GM23248 (cell line): ENCODE measurements at regions not wholly inside any gene's neighbourhood (a gene's known extent, or its start where the extent isn't known, plus 50 kb on each side); places are given as distances from the start of the nearest gene placed in this dataset.

ENCODE experiments used
- DNase-seq: peaks from one replicate; pipeline ENCODE4 v3.0.0-alpha.2; 2015
- H2AFZ ChIP-seq: fragments of 200-600 bp; sonication (generic); 2 replicates; pipeline ENCODE4 v1.6.1; 2016; ENCODE audit warnings: antibody characterized with exemption
- H3F3A ChIP-seq: fragments of 200-600 bp; sonication (generic); 2 replicates; pipeline ENCODE4 v1.6.1; 2016; ENCODE audit warnings: mild to moderate bottlenecking, antibody characterized with exemption, mixed run types; ENCODE audit not compliant: insufficient read depth
- H3K27ac ChIP-seq: fragments of 200-600 bp; sonication (generic); 2 replicates; pipeline ENCODE4 v1.5.1; 2016; ENCODE audit warnings: mild to moderate bottlenecking
- H3K27me3 ChIP-seq: fragments of 200-600 bp; sonication (generic); replicated peaks from 2 replicates; pipeline ENCODE4 v1.6.1; 2016; ENCODE audit warnings: mild to moderate bottlenecking; ENCODE audit not compliant: insufficient read depth
- H3K36me3 ChIP-seq: fragments of 200-600 bp; sonication (generic); 2 replicates; pipeline ENCODE4 v1.6.1; 2016; ENCODE audit warnings: low read depth, mild to moderate bottlenecking
- H3K4me1 ChIP-seq: fragments of 200-600 bp; sonication (generic); 2 replicates; pipeline ENCODE4 v1.6.1; 2016; ENCODE audit warnings: mild to moderate bottlenecking; ENCODE audit not compliant: insufficient read depth
- H3K4me2 ChIP-seq: fragments of 200-600 bp; sonication (generic); one replicate; pipeline ENCODE4 v1.6.1; 2016; ENCODE audit warnings: mild to moderate bottlenecking; ENCODE audit not compliant: unreplicated experiment
- H3K4me3 ChIP-seq: fragments of 200-600 bp; sonication (generic); 2 replicates; pipeline ENCODE4 v1.5.1; 2016; ENCODE audit warnings: mild to moderate bottlenecking
- H3K79me2 ChIP-seq: fragments of 200-600 bp; sonication (generic); 2 replicates; pipeline ENCODE4 v1.6.1; 2016; ENCODE audit warnings: mild to moderate bottlenecking; ENCODE audit not compliant: insufficient read depth
- H3K9ac ChIP-seq: fragments of 200-600 bp; sonication (generic); 2 replicates; pipeline ENCODE4 v1.6.1; 2016; ENCODE audit warnings: mild to moderate bottlenecking
- H3K9me2 ChIP-seq: fragments of 200-600 bp; sonication (generic); 2 replicates; pipeline ENCODE4 v1.6.1; 2016; ENCODE audit warnings: mixed run types, mild to moderate bottlenecking, moderate library complexity; ENCODE audit not compliant: insufficient read depth
- H3K9me3 ChIP-seq: fragments of 200-600 bp; sonication (generic); one replicate; pipeline ENCODE4 v1.6.1; 2017; ENCODE audit warnings: low read depth
- H4K20me1 ChIP-seq: fragments of 200-600 bp; sonication (generic); 2 replicates; pipeline ENCODE4 v1.6.0; 2016; ENCODE audit not compliant: insufficient read depth
- EZH2 ChIP-seq: fragments of 200-600 bp; sonication (generic); IDR thresholded peaks from 2 replicates; pipeline ENCODE4 v1.6.1; 2018; ENCODE audit warnings: antibody characterized with exemption, mild to moderate bottlenecking; ENCODE audit not compliant: insufficient read depth, poor library complexity, severe bottlenecking
- EZH2phosphoT487 ChIP-seq: fragments of 200-600 bp; sonication (generic); IDR thresholded peaks from 2 replicates; pipeline ENCODE4 v1.6.1; 2018; ENCODE audit warnings: antibody characterized with exemption, moderate library complexity, mild to moderate bottlenecking, low read depth; ENCODE audit not compliant: insufficient read depth
- WGBS, 2 experiments: methylation state at CpG; one replicate each; pipeline ENCODE4 v1.1.6; 2015 to 2017; ENCODE audit warnings: low lambda C conversion rate in 2 of 2, low coverage in 1 of 2; ENCODE audit errors: missing lambda C conversion rate in 2 of 2; 5-methylcytosine and 5-hydroxymethylcytosine counted together
- in situ Hi-C: fragments of 300-500 bp; cut with MboI; formaldehyde crosslinking; loops from 2 replicates; pipeline ENCODE4 v1.15.0; 2020

- no peak overlapping the region for H3K4me2 ChIP-seq
- H3K4me1 ChIP-seq: no peaks in the 10 kb centered on the region
- no peak overlapping the region for H3K4me3 ChIP-seq
- no peaks in the 10 kb centered on the region for H3K9me3 ChIP-seq
- no peaks in the 10 kb centered on the region for H3K79me2 ChIP-seq
- DNase-seq: no peak
- no peak overlapping the region for H3K27ac ChIP-seq
- H3K9me2 ChIP-seq: no peaks in the 10 kb centered on the region
- TF ChIP-seq EZH2: no peak
- no peak for TF ChIP-seq EZH2phosphoT487
- in situ Hi-C loops: no loop called here
- no peaks in the 10 kb centered on the region for H4K20me1 ChIP-seq
- H3K9ac ChIP-seq: no peak overlapping the region
- H3F3A ChIP-seq: no peaks in the 10 kb centered on the region
- peaks cover 3% of the 10 kb centered on the region; the same call in 1 of the 2 replicates for H3K27me3 ChIP-seq
- H2AFZ ChIP-seq: no peak overlapping the region
- H3K36me3 ChIP-seq: no peaks in the 10 kb centered on the region
These were observed 64.8 kb upstream of the ATP1A1 start for GRCh38 chr1:116308276-116308675.

- H3K4me1 ChIP-seq: no peaks in the 10 kb centered on the region
- no peaks in the 10 kb centered on the region for H3K79me2 ChIP-seq
- no peak overlapping the region for H3K27ac ChIP-seq
- H4K20me1 ChIP-seq: no peaks in the 10 kb centered on the region
- no peaks in the 10 kb centered on the region for H3K9me2 ChIP-seq
- 39 to 44% methylated on average over 7 of the region's 7 CpGs for WGBS, 2 experiments
- H3K36me3 ChIP-seq: no peaks in the 10 kb centered on the region
- in situ Hi-C loops: no loop called here
- H3K4me3 ChIP-seq: no peak overlapping the region
- H3K4me2 ChIP-seq: no peak overlapping the region
- H2AFZ ChIP-seq: no peak overlapping the region
- TF ChIP-seq EZH2phosphoT487 (no peak), EZH2 (no peak)
- H3K27me3 ChIP-seq: peaks cover 3% of the 10 kb centered on the region; the same call in 1 of the 2 replicates
- no peaks in the 10 kb centered on the region for H3F3A ChIP-seq
- H3K9me3 ChIP-seq: no peaks in the 10 kb centered on the region
- no peak overlapping the region for H3K9ac ChIP-seq
- no peak for DNase-seq
These were observed 63.8 kb upstream of the ATP1A1 start for GRCh38 chr1:116309090-116309870.

GRCh38 chr1:116310180-116310579 is 62.9 kb upstream of the ATP1A1 start:
- no peak for DNase-seq
- Histone ChIP-seq H3K79me2 (no peaks in the 10 kb centered on the region), H3K27me3 (peaks cover 5% of the 10 kb centered on the region; the same call in 1 of the 2 replicates), H3F3A (no peaks in the 10 kb centered on the region), H2AFZ (no peak overlapping the region), H3K27ac (no peak overlapping the region), H3K9ac (no peak overlapping the region), H3K4me1 (no peaks in the 10 kb centered on the region), H4K20me1 (no peaks in the 10 kb centered on the region), H3K4me3 (no peak overlapping the region), H3K4me2 (no peak overlapping the region), H3K9me3 (no peaks in the 10 kb centered on the region), H3K9me2 (no peaks in the 10 kb centered on the region), H3K36me3 (no peaks in the 10 kb centered on the region)
- in situ Hi-C loops: no loop called here
- TF ChIP-seq EZH2: no peak
- TF ChIP-seq EZH2phosphoT487: no peak
- 3 to 8% methylated on average over 4 of the region's 4 CpGs for WGBS, 2 experiments

- Histone ChIP-seq H3K36me3 (no peaks in the 10 kb centered on the region), H3K4me2 (no peak overlapping the region), H3F3A (no peaks in the 10 kb centered on the region), H3K79me2 (no peaks in the 10 kb centered on the region), H2AFZ (no peak overlapping the region), H3K27me3 (peaks cover 4% of the 10 kb centered on the region; the same call in 1 of the 2 replicates), H3K4me1 (no peaks in the 10 kb centered on the region), H4K20me1 (no peaks in the 10 kb centered on the region), H3K9me3 (no peaks in the 10 kb centered on the region), H3K9ac (no peak overlapping the region), H3K9me2 (no peaks in the 10 kb centered on the region), H3K27ac (no peak overlapping the region), H3K4me3 (no peak overlapping the region)
- TF ChIP-seq EZH2phosphoT487 (no peak), EZH2 (no peak)
- no peak for DNase-seq
- WGBS, 2 experiments: 58 to 63% methylated on average over 6 to 8 of the region's 9 CpGs
- in situ Hi-C loops: no loop called here
These were observed 61.9 kb upstream of the ATP1A1 start for GRCh38 chr1:116311193-116311592.
